ENCODE measurements at regions not wholly inside any gene's neighbourhood (a gene's known extent, or its start where the extent isn't known, plus 50 kb on each side); places are given as distances from the start of the nearest gene placed in this dataset.

DNA sequence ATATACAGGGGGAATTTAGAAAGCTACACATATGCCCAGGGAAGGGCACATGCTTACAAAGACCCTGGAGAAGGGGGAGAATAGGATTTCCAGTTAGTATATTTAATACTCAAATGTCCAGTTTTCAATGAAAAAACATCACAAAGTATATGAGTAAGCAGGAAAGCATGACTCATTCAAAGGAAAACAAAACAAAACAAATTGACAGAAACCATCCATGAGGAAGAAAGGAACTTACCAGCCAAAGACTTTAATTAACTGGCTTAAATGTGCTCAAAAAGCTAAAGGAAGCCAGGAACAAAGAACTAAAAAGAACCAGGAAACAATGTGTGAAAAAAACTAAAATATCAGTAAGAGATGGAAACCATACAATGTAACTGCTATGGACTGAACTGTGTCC lies 716.2 kb upstream of the ARGLU1 start:
- H3K4me2 ChIP-seq (ENCODE audit: low read length) = no peak overlapping the region
- H2AFZ ChIP-seq (ENCODE audit: low read depth, low read length, poor library complexity, severe bottlenecking) = no peak overlapping the region
- ATAC-seq (no peak), DNase-seq (ENCODE audit: low read depth, low spot score) (no peak)
- H3K36me3 ChIP-seq (ENCODE audit: control insufficient read depth in 1 of 2, insufficient read depth in 2 of 2, low read length in 2 of 2) = no peaks in the 10 kb centered on the region
- H3K4me1 ChIP-seq (ENCODE audit: control insufficient read depth in 1 of 2, insufficient read depth in 2 of 2, low read length in 2 of 2) = no peaks in the 10 kb centered on the region
- H3K9me2 ChIP-seq (ENCODE audit: insufficient read depth) = no peaks in the 10 kb centered on the region
- H3K79me2 ChIP-seq (ENCODE audit: insufficient read depth, low read length) = no peaks in the 10 kb centered on the region
- intact Hi-C loops (cut with micrococcal nuclease) = no loop called here
- H3K9me3 ChIP-seq (ENCODE audit: control insufficient read depth in 1 of 2, insufficient read depth in 1 of 2, low read depth in 1 of 2, low read length in 2 of 2) = peaks cover 3 to 7% of the 10 kb centered on the region in 2 experiments; a peak in 2 of 4 replicates
- no peak overlapping the region for H3K27ac ChIP-seq (ENCODE audit: low read depth, low read length)
- H3K27me3 ChIP-seq (ENCODE audit: insufficient read depth, low read length) = no peaks in the 10 kb centered on the region
- ChIA-PET RAD21 (ENCODE audit: low non-redundant PET in 1 of 2, low total read pairs in 2 of 2, uncharacterized antibody in 2 of 2, unreplicated experiment in 2 of 2) (no interaction called here), POLR2A (no interaction called here), CTCF (no interaction called here)
- no peak overlapping the region for H3K9ac ChIP-seq (ENCODE audit: low read length)
- TF ChIP-seq FOSL1 (IDR thresholded peaks at IDR 0.05; ENCODE audit: low read depth) (no peak), RAD21 (IDR thresholded peaks at IDR 0.05; ENCODE audit: low read depth) (no peak), YY1 (IDR thresholded peaks at IDR 0.05; ENCODE audit: extremely low read depth, insufficient replicate concordance, low read depth, low read length) (no peak), ZBTB33 (IDR thresholded peaks at IDR 0.05; ENCODE audit: extremely low read depth, insufficient replicate concordance, low read length) (no peak), SIN3A (IDR thresholded peaks at IDR 0.05; ENCODE audit: low read depth) (no peak), ELF1 (IDR thresholded peaks at IDR 0.05; ENCODE audit: borderline replicate concordance, low read depth) (no peak), MAX (IDR thresholded peaks at IDR 0.05) (no peak), POLR2AphosphoS5 (IDR thresholded peaks at IDR 0.05; ENCODE audit: low read depth, low read length) (no peak), ATF3 (IDR thresholded peaks at IDR 0.05) (no peak)
- TF ChIP-seq, protein P1, sequence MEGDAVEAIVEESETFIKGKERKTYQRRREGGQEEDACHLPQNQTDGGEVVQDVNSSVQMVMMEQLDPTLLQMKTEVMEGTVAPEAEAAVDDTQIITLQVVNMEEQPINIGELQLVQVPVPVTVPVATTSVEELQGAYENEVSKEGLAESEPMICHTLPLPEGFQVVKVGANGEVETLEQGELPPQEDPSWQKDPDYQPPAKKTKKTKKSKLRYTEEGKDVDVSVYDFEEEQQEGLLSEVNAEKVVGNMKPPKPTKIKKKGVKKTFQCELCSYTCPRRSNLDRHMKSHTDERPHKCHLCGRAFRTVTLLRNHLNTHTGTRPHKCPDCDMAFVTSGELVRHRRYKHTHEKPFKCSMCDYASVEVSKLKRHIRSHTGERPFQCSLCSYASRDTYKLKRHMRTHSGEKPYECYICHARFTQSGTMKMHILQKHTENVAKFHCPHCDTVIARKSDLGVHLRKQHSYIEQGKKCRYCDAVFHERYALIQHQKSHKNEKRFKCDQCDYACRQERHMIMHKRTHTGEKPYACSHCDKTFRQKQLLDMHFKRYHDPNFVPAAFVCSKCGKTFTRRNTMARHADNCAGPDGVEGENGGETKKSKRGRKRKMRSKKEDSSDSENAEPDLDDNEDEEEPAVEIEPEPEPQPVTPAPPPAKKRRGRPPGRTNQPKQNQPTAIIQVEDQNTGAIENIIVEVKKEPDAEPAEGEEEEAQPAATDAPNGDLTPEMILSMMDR (IDR thresholded peaks at IDR 0.05 in 2 of 3, conservative IDR thresholded peaks at IDR 0.05 in 1 of 3; ENCODE audit: borderline replicate concordance in 1 of 3, insufficient read depth in 1 of 3, low read depth in 2 of 3, low read length in 2 of 3) = no peak
- TF ChIP-seq, protein P2, sequence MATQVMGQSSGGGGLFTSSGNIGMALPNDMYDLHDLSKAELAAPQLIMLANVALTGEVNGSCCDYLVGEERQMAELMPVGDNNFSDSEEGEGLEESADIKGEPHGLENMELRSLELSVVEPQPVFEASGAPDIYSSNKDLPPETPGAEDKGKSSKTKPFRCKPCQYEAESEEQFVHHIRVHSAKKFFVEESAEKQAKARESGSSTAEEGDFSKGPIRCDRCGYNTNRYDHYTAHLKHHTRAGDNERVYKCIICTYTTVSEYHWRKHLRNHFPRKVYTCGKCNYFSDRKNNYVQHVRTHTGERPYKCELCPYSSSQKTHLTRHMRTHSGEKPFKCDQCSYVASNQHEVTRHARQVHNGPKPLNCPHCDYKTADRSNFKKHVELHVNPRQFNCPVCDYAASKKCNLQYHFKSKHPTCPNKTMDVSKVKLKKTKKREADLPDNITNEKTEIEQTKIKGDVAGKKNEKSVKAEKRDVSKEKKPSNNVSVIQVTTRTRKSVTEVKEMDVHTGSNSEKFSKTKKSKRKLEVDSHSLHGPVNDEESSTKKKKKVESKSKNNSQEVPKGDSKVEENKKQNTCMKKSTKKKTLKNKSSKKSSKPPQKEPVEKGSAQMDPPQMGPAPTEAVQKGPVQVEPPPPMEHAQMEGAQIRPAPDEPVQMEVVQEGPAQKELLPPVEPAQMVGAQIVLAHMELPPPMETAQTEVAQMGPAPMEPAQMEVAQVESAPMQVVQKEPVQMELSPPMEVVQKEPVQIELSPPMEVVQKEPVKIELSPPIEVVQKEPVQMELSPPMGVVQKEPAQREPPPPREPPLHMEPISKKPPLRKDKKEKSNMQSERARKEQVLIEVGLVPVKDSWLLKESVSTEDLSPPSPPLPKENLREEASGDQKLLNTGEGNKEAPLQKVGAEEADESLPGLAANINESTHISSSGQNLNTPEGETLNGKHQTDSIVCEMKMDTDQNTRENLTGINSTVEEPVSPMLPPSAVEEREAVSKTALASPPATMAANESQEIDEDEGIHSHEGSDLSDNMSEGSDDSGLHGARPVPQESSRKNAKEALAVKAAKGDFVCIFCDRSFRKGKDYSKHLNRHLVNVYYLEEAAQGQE (IDR thresholded peaks at IDR 0.05; ENCODE audit: low read depth) = no peak
- no peaks in the 10 kb centered on the region for H4K20me1 ChIP-seq (ENCODE audit: insufficient read depth)
- no peak overlapping the region for H3K4me3 ChIP-seq (replicated peaks in 1 of 2; ENCODE audit: low read depth in 1 of 2, low read length in 2 of 2)
- BruUV-seq (replicated peaks) = no TSS peak
